Thyroid gland (tissue), 4 donors: ENCODE measurements at regions not wholly inside any gene's neighbourhood (a gene's known extent, or its start where the extent isn't known, plus 50 kb on each side); places are given as distances from the start of the nearest gene placed in this dataset.

Experiments
- CTCF ChIP-seq, 6 experiments: fragments of 200-600 bp in 3 of 6; fragments of 450-650 bp in 3 of 6; sonication (generic) in 3 of 6; IDR thresholded peaks; one replicate each; pipeline ENCODE4 v1.5.1; 2016 to 2019; ENCODE audit warnings: antibody characterized with exemption in 6 of 6, mild to moderate bottlenecking in 2 of 6, inconsistent platforms in 1 of 6, moderate library complexity in 1 of 6
- POLR2A ChIP-seq, 2 donors: fragments of 450-650 bp; IDR thresholded peaks; one replicate each; pipeline ENCODE4 v1.6.1; 2017; ENCODE audit warnings: antibody characterized with exemption in 2 of 2, mild to moderate bottlenecking in 2 of 2, moderate library complexity in 1 of 2

- no peak for TF ChIP-seq CTCF (IDR thresholded peaks at IDR 0.05)
- no peak for TF ChIP-seq POLR2A (IDR thresholded peaks at IDR 0.05)
These were observed 1387.5 kb upstream of the EYS start for GRCh38 chr6:67094431-67094946.
